HAP-1 (cell line): ENCODE measurements at regions not wholly inside any gene's neighbourhood (a gene's known extent, or its start where the extent isn't known, plus 50 kb on each side); places are given as distances from the start of the nearest gene placed in this dataset.

Experiments used
- DNase-seq, 2 experiments: peaks; one replicate each; pipeline ENCODE4 v3.0.0-alpha.2; 2016 to 2020; ENCODE audit warnings: low spot score in 2 of 2
- H3K27me3 ChIP-seq: fragments of 250-450 bp; sonication (Bioruptor Pico); 2 replicates; pipeline ENCODE4 v1.5.1; 2020; ENCODE audit warnings: low read depth, mild to moderate bottlenecking, moderate library complexity
- H3K36me3 ChIP-seq: fragments of 250-450 bp; sonication (Bioruptor Pico); replicated peaks from 2 replicates; pipeline ENCODE4 v1.5.1; 2020; ENCODE audit warnings: mild to moderate bottlenecking
- H3K4me1 ChIP-seq: fragments of 250-450 bp; sonication (Bioruptor Pico); 2 replicates; pipeline ENCODE4 v1.5.1; 2020; ENCODE audit warnings: mild to moderate bottlenecking
- H3K4me3 ChIP-seq: fragments of 250-450 bp; sonication (Bioruptor Pico); 2 replicates; pipeline ENCODE4 v1.5.1; 2020; ENCODE audit warnings: mild to moderate bottlenecking, moderate library complexity
- H3K9me3 ChIP-seq: fragments of 250-450 bp; sonication (Bioruptor Pico); 2 replicates; pipeline ENCODE4 v1.5.1; 2020; ENCODE audit warnings: mild to moderate bottlenecking, moderate library complexity
- in situ Hi-C: fragments of 300-500 bp; cut with MboI; formaldehyde crosslinking; loops from 3 replicates; pipeline ENCODE4 v1.14.3; 2020; ENCODE audit warnings: low sequenced_read_pairs, inconsistent platforms, mixed read lengths

DNA sequence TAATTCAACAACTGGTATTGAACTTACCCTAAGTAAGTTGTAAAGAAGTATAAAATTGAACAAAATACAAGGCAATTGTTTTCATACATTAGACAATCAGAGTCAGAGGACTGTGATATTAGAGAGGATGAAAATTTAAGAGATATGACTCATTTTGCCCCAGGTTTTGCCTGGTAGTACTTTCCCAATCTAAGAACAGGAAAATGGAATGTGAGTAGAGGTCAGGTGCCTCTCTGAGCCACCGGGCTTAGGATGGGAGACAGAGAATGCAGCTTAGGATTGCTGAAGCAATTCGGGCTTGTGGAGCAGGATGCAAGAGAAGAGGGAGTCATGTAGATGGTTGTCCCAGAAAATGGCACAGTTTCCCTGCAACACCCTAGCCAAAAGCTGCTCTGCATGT is 219.7 kb upstream of the CHST9 start:
- Histone ChIP-seq H3K27me3 (no peaks in the 10 kb centered on the region), H3K4me3 (no peak overlapping the region), H3K4me1 (no peaks in the 10 kb centered on the region), H3K9me3 (no peaks in the 10 kb centered on the region), H3K36me3 (no peaks in the 10 kb centered on the region)
- no peak for DNase-seq
- in situ Hi-C loops = no loop called here

- Histone ChIP-seq H3K4me3 (no peak overlapping the region), H3K27me3 (no peaks in the 10 kb centered on the region), H3K36me3 (no peaks in the 10 kb centered on the region), H3K9me3 (no peaks in the 10 kb centered on the region), H3K4me1 (no peaks in the 10 kb centered on the region)
- DNase-seq = peak in 1 of 2 experiments; percentile 29
- in situ Hi-C loops = no loop called here
These were observed 214.9 kb upstream of the CHST9 start for GRCh38 chr18:27400001-27400400.

DNA sequence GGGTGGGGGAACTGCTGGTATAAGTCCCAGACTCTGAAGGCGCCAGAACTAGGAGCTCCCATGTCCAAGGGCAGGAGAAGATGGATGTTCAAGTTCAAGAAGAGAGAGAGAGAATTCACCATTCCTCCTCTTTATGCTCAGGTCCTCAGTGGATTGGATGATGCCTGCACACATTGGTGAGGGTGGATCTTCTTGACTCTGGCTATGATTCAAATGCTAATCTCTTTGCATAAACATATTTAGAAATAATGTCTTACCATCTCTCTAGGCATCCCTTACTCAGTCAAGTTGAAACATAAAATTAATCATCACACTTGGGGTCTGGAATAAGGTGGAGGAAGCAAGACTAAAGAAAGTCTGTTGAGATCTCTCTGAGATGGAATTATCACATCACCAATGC is 210.6 kb upstream of the CHST9 start:
- H3K4me1 ChIP-seq = no peaks in the 10 kb centered on the region
- H3K36me3 ChIP-seq = no peaks in the 10 kb centered on the region
- H3K27me3 ChIP-seq = no peaks in the 10 kb centered on the region
- in situ Hi-C loops = no loop called here
- DNase-seq = no peak
- no peak overlapping the region for H3K4me3 ChIP-seq
- no peaks in the 10 kb centered on the region for H3K9me3 ChIP-seq

DNA sequence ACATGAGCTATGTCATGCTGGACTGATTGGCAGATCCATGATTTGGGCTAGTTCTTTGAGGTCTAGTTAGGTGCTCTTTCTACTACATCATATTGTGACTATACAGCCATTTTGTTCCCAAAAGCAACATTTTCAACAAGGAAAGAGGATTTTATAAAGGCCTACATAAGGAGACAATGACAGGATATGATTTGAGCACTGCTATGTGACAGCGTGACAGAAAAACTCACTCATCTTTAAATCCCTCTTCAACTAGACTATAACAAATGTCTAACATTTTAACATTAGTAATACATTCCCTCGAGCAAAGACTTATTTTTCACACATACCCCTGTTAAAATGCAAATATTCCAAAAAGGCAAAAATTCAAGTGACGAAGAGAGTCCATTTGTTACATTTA is 209.6 kb upstream of the CHST9 start:
- in situ Hi-C loops = no loop called here
- Histone ChIP-seq H3K27me3 (no peaks in the 10 kb centered on the region), H3K4me1 (no peaks in the 10 kb centered on the region), H3K36me3 (no peaks in the 10 kb centered on the region), H3K9me3 (no peaks in the 10 kb centered on the region), H3K4me3 (no peak overlapping the region)
- DNase-seq = no peak

- in situ Hi-C loops = no loop called here
- H3K9me3 ChIP-seq = no peaks in the 10 kb centered on the region
- no peaks in the 10 kb centered on the region for H3K36me3 ChIP-seq
- H3K4me3 ChIP-seq = no peak overlapping the region
- peaks cover 3% of the 10 kb centered on the region; the same call in 1 of the 2 replicates for H3K27me3 ChIP-seq
- DNase-seq = no peak
- H3K4me1 ChIP-seq = no peaks in the 10 kb centered on the region
These were observed 197.6 kb upstream of the CHST9 start for GRCh38 chr18:27382567-27383216.

DNA sequence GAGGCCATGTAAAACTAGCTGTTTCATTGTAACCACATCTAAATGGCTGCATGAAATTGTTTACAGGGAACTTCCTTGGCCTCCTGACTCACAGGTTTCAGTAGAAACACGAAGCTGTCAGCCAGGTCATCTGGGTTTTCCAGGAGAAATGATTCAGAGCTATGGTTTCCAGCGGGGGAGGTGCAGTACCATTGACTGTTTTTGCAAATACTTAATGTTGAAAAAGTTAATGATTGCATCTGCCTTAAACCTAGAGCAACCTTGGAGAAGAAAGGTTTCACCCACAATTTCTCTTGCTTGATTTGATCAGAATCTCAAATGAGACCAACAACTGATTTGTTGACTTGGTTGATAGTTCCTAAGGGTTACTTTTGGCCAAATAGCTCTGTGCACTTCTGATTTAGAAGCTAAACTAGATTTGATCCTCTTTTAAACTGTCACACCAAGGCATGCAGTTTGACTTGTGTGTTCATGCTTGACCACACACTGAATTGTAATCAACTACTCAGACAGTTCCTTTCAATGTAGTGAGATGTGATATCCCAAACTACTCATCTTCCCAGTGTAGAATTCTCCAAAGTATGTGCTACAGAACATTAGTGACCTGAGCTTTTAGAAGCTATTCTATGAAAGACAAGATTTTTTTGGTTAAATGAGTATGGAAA is 193.5 kb upstream of the CHST9 start:
- no peak for DNase-seq
- in situ Hi-C loops = no loop called here
- Histone ChIP-seq H3K36me3 (no peaks in the 10 kb centered on the region), H3K9me3 (no peaks in the 10 kb centered on the region), H3K4me3 (no peak overlapping the region), H3K27me3 (no peaks in the 10 kb centered on the region), H3K4me1 (no peaks in the 10 kb centered on the region)

- Histone ChIP-seq H3K36me3 (no peaks in the 10 kb centered on the region), H3K9me3 (no peaks in the 10 kb centered on the region), H3K4me3 (no peak overlapping the region), H3K27me3 (no peaks in the 10 kb centered on the region), H3K4me1 (no peaks in the 10 kb centered on the region)
- no peak for DNase-seq
- in situ Hi-C loops = no loop called here
These were observed 192.1 kb upstream of the CHST9 start for GRCh38 chr18:27377251-27377650.

DNA sequence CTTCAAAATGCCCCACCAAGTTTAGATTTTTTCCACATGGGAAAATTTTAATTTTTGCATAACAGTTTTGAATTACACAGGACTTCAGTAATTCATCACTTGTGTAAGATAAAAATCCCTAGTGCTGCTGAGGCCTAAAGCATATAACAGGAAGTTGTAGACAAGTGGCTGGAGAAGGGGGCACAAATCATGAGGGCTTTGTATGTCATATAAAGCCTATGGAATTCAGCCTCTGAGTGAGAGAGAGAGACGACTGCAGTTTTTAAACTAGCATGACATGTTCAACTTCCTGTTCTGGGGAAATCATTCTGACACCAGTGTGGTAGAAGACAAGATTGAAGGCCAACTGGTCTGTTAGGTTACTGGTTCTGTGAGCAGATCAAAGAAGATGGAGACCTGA is 187.3 kb upstream of the CHST9 start:
- in situ Hi-C loops = no loop called here
- no peaks in the 10 kb centered on the region for H3K27me3 ChIP-seq
- no peak overlapping the region for H3K4me3 ChIP-seq
- no peaks in the 10 kb centered on the region for H3K9me3 ChIP-seq
- H3K4me1 ChIP-seq = no peaks in the 10 kb centered on the region; the same call in 1 of the 2 replicates
- H3K36me3 ChIP-seq = no peaks in the 10 kb centered on the region
- no peak for DNase-seq

- Histone ChIP-seq H3K36me3 (no peaks in the 10 kb centered on the region), H3K9me3 (no peaks in the 10 kb centered on the region), H3K4me3 (no peak overlapping the region), H3K27me3 (no peaks in the 10 kb centered on the region), H3K4me1 (no peaks in the 10 kb centered on the region; the same call in 1 of the 2 replicates)
- no peak for DNase-seq
- in situ Hi-C loops = no loop called here
These were observed 181.6 kb upstream of the CHST9 start for GRCh38 chr18:27366665-27367064.

- Histone ChIP-seq H3K4me1 (no peaks in the 10 kb centered on the region; the same call in 1 of the 2 replicates), H3K4me3 (no peak overlapping the region), H3K27me3 (no peaks in the 10 kb centered on the region), H3K36me3 (no peaks in the 10 kb centered on the region), H3K9me3 (no peaks in the 10 kb centered on the region)
- in situ Hi-C loops = no loop called here
- DNase-seq = no peak
These were observed 181.0 kb upstream of the CHST9 start for GRCh38 chr18:27366151-27366550.

DNA sequence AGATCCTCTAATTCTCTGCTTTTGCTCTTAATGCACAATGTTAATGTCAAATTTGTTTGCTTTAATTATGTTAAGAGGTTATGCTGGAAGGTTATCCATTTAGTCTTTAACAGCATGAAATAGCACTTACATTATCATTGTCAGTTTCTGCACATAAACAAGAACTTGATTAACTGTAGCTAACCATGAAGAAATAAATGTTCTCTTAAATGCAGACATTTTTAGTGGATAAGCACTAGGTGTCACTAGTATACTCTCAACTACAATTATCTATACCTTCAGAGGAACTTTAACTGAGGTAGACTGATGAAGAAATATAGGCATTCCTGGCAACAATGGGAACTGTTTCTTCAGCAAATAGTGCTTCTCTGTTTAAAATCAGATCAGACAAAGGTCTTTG is 178.8 kb upstream of the CHST9 start:
- no peaks in the 10 kb centered on the region for H3K27me3 ChIP-seq
- H3K4me3 ChIP-seq = no peak overlapping the region
- H3K9me3 ChIP-seq = no peaks in the 10 kb centered on the region
- H3K36me3 ChIP-seq = no peaks in the 10 kb centered on the region
- H3K4me1 ChIP-seq = no peaks in the 10 kb centered on the region; the same call in 1 of the 2 replicates
- in situ Hi-C loops = no loop called here
- DNase-seq = peak in 1 of 2 experiments; percentile 24

GRCh38 chr18:27361477-27361876 is 176.4 kb upstream of the CHST9 start:
- Histone ChIP-seq H3K9me3 (no peaks in the 10 kb centered on the region), H3K27me3 (no peaks in the 10 kb centered on the region), H3K4me3 (no peak overlapping the region), H3K4me1 (no peaks in the 10 kb centered on the region), H3K36me3 (no peaks in the 10 kb centered on the region)
- in situ Hi-C loops = no loop called here
- no peak for DNase-seq

DNA sequence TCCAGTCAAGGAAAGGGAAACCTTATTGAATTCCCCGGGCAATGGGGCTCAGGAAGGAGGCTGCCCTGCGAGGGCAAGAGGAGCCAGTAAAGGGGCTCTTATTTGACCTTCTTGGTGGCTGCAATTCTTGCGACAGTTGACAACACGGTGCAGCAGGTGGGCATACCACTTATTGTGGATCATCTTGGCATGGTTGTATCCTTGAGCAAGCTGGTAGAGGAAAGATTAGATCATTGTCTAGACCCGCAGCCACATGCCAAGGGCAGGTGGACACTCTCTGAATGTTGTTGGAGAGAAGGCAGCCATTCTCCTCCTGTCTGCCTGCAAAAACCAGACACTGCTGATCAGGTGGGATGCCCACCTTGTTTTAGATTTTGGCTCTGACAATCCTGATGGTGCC is 170.2 kb upstream of the CHST9 start:
- no peak overlapping the region for H3K4me3 ChIP-seq
- in situ Hi-C loops = no loop called here
- H3K9me3 ChIP-seq = no peaks in the 10 kb centered on the region
- DNase-seq = no peak
- H3K36me3 ChIP-seq = no peaks in the 10 kb centered on the region
- 0 out of 2 replicates have a peak, but pooled peaks cover 2% of the 10 kb centered on the region for H3K27me3 ChIP-seq
- H3K4me1 ChIP-seq = no peaks in the 10 kb centered on the region

- no peak for DNase-seq
- H3K27me3 ChIP-seq = 0 out of 2 replicates have a peak, but pooled peaks cover 2% of the 10 kb centered on the region
- in situ Hi-C loops = no loop called here
- H3K4me3 ChIP-seq = no peak overlapping the region
- no peaks in the 10 kb centered on the region for H3K9me3 ChIP-seq
- H3K4me1 ChIP-seq = no peaks in the 10 kb centered on the region
- no peaks in the 10 kb centered on the region for H3K36me3 ChIP-seq
These were observed 168.2 kb upstream of the CHST9 start for GRCh38 chr18:27353273-27353672.
